Activated B cell treated with CpG ODN at 0.5 μM for 24 hours (primary cell): ENCODE measurements at regions not wholly inside any gene's neighbourhood (a gene's known extent, or its start where the extent isn't known, plus 50 kb on each side); places are given as distances from the start of the nearest gene placed in this dataset.

ENCODE experiments used
- ATAC-seq: fragments of 200-7000 bp; cut with Tn5 transposase; one replicate; pipeline ENCODE4 v1.10.0; 2021; ENCODE audit warnings: low read depth, mild to moderate bottlenecking, moderate library complexity
- CTCF ChIA-PET: fragments of 350-600 bp; sonication (Branson Sonifier 250); formaldehyde crosslinking; loops from one replicate; lab custom pipeline; 2021; ENCODE audit warnings: antibody characterized with exemption; lab: Charles Lee
- POLR2A ChIA-PET: fragments of 350-600 bp; sonication (Branson Sonifier 250); formaldehyde crosslinking; loops from one replicate; lab custom pipeline; 2021; ENCODE audit warnings: antibody characterized with exemption; lab: Charles Lee
- DNase-seq: peaks from one replicate; pipeline ENCODE4 v3.0.0; 2022
- H3K27ac Mint-ChIP-seq: one replicate; pipeline ENCODE4 v1.8.0; 2020; ENCODE audit warnings: mixed read lengths
- H3K27me3 Mint-ChIP-seq: one replicate; pipeline ENCODE4 v1.8.0; 2021; ENCODE audit warnings: mixed read lengths
- H3K36me3 Mint-ChIP-seq: one replicate; pipeline ENCODE4 v1.8.0; 2021; ENCODE audit warnings: low read depth, mixed read lengths
- H3K4me1 Mint-ChIP-seq: one replicate; pipeline ENCODE4 v1.8.0; 2021; ENCODE audit warnings: mixed read lengths
- H3K4me3 Mint-ChIP-seq: one replicate; pipeline ENCODE4 v1.8.0; 2020; ENCODE audit warnings: mild to moderate bottlenecking, mixed read lengths
- H3K9me3 Mint-ChIP-seq: one replicate; pipeline ENCODE4 v1.8.0; 2020; ENCODE audit warnings: mixed read lengths
- CTCF ChIP-seq: fragments of 200-600 bp; IDR thresholded peaks from one replicate; pipeline ENCODE4 v1.8.0; 2022; ENCODE audit warnings: antibody characterized with exemption, mild to moderate bottlenecking
- intact Hi-C: fragments of 100-400 bp; cut with micrococcal nuclease; formaldehyde crosslinking; loops from one replicate; pipeline ENCODE4 v1.15.1; 2024

DNA sequence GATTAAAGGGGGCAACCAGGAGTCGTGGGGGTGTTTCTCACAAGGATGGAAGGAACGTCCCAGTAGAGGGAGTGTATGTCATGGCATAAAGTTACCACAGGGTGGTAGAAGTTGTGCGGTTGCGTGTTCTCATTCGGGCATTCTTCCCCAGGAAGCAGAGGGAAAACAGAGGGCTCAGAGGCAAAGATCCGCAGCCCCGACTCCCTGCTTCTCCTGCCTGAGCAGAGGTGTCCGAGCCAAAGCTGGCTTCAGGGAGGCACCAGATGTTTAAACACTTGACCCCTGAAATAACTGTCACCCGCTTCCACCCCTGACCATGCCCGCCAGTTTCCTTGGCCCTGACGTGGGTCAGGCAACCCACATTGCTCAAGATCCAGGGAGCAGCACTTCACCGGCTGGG is 83.7 kb downstream of the EN1 start:
- POLR2A ChIA-PET, result no interaction called here
- CTCF ChIA-PET, result no interaction called here

GRCh38 chr2:118762290-118762689 is 85.2 kb downstream of the EN1 start:
- no peak for DNase-seq
- intact Hi-C loops, result no loop called here
- TF ChIP-seq CTCF, result no peak
- no peaks in the 10 kb centered on the region for H3K9me3 Mint-ChIP-seq
- no peak overlapping the region for H3K27ac Mint-ChIP-seq
- ATAC-seq, result no peak
- no peak overlapping the region for H3K4me3 Mint-ChIP-seq
- CTCF ChIA-PET, result no interaction called here
- peaks cover 12% of the 10 kb centered on the region for H3K27me3 Mint-ChIP-seq
- H3K4me1 Mint-ChIP-seq, result no peaks in the 10 kb centered on the region
- POLR2A ChIA-PET, result no interaction called here
- no peaks in the 10 kb centered on the region for H3K36me3 Mint-ChIP-seq

More for the DNA sequence above, 83.7 kb downstream of the EN1 start:
- Mint-ChIP-seq H3K36me3 (no peaks in the 10 kb centered on the region), H3K9me3 (no peaks in the 10 kb centered on the region), H3K4me3 (no peak overlapping the region), H3K27me3 (peaks cover 18% of the 10 kb centered on the region), H3K4me1 (no peaks in the 10 kb centered on the region), H3K27ac (no peak overlapping the region)
- ATAC-seq, result no peak
- DNase-seq, result no peak
- intact Hi-C loops, result no loop called here
- no peak for TF ChIP-seq CTCF

GRCh38 chr2:118761771-118762170 is 85.7 kb downstream of the EN1 start:
- Mint-ChIP-seq H3K9me3 (no peaks in the 10 kb centered on the region), H3K27ac (no peak overlapping the region), H3K4me1 (no peaks in the 10 kb centered on the region), H3K4me3 (no peak overlapping the region), H3K27me3 (peaks cover 12% of the 10 kb centered on the region), H3K36me3 (no peaks in the 10 kb centered on the region)
- POLR2A ChIA-PET, result no interaction called here
- TF ChIP-seq CTCF, result no peak
- DNase-seq (no peak), ATAC-seq (no peak)
- CTCF ChIA-PET, result no interaction called here
- intact Hi-C loops, result no loop called here

GRCh38 chr2:118755901-118756300 is 91.5 kb downstream of the EN1 start:
- Mint-ChIP-seq H3K4me3 (no peak overlapping the region), H3K9me3 (no peaks in the 10 kb centered on the region), H3K27me3 (peaks cover 8% of the 10 kb centered on the region), H3K27ac (no peak overlapping the region), H3K36me3 (no peaks in the 10 kb centered on the region), H3K4me1 (no peaks in the 10 kb centered on the region)
- intact Hi-C loops, result no loop called here
- ChIA-PET POLR2A (no interaction called here), CTCF (no interaction called here)
- no peak for DNase-seq
- no peak for TF ChIP-seq CTCF
- ATAC-seq, result no peak

GRCh38 chr2:118755384-118755783 is 92.1 kb downstream of the EN1 start:
- DNase-seq, result no peak
- Mint-ChIP-seq H3K4me1 (no peaks in the 10 kb centered on the region), H3K9me3 (no peaks in the 10 kb centered on the region), H3K4me3 (no peak overlapping the region), H3K36me3 (no peaks in the 10 kb centered on the region), H3K27ac (no peak overlapping the region), H3K27me3 (peaks cover 4% of the 10 kb centered on the region)
- POLR2A ChIA-PET, result no interaction called here
- TF ChIP-seq CTCF, result no peak
- intact Hi-C loops, result no loop called here
- ATAC-seq, result no peak
- CTCF ChIA-PET, result no interaction called here
